ENCODE measurements at regions not wholly inside any gene's neighbourhood (a gene's known extent, or its start where the extent isn't known, plus 50 kb on each side); places are given as distances from the start of the nearest gene placed in this dataset.

- no peak overlapping the region for H3K4me3 ChIP-seq (replicated peaks in 1 of 2; ENCODE audit: low read depth in 2 of 2, low read length in 2 of 2)
- TF ChIP-seq, protein P1, sequence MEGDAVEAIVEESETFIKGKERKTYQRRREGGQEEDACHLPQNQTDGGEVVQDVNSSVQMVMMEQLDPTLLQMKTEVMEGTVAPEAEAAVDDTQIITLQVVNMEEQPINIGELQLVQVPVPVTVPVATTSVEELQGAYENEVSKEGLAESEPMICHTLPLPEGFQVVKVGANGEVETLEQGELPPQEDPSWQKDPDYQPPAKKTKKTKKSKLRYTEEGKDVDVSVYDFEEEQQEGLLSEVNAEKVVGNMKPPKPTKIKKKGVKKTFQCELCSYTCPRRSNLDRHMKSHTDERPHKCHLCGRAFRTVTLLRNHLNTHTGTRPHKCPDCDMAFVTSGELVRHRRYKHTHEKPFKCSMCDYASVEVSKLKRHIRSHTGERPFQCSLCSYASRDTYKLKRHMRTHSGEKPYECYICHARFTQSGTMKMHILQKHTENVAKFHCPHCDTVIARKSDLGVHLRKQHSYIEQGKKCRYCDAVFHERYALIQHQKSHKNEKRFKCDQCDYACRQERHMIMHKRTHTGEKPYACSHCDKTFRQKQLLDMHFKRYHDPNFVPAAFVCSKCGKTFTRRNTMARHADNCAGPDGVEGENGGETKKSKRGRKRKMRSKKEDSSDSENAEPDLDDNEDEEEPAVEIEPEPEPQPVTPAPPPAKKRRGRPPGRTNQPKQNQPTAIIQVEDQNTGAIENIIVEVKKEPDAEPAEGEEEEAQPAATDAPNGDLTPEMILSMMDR (IDR thresholded peaks at IDR 0.05; ENCODE audit: low read depth, low read length) = no peak
- no peak for DNase-seq (ENCODE audit: low read depth in 2 of 2)
Observed at GRCh38 chr10:9274206-9274755, 1219.8 kb downstream of the GATA3 start.

GRCh38 chr10:9275861-9276260 lies 1221.4 kb downstream of the GATA3 start:
- TF ChIP-seq, protein P1 (IDR thresholded peaks at IDR 0.05; ENCODE audit: low read depth, low read length) = no peak
- DNase-seq (ENCODE audit: low read depth in 2 of 2) = no peak
- no peak overlapping the region for H3K4me3 ChIP-seq (replicated peaks in 1 of 2; ENCODE audit: low read depth in 2 of 2, low read length in 2 of 2)

DNA sequence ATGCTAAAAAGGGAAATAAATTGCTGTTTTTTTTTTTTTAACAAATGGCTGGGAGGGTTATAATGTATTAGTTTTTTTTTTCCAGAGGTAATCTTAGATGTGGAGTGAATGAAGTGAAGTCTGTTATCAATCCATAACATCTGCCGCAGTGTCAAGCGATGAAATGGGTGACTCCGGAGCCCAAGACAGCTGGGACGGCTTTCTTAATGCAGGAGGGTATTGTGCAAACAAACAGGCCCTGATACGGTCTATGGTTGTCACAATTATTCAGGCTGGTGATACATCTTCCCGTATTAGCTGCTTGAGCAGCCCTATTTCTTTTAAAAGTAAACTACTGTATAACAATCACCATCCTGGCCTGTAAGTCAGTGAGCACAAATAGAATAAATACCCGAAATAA lies 1231.2 kb downstream of the GATA3 start:
- H3K4me3 ChIP-seq (replicated peaks in 1 of 2; ENCODE audit: low read depth in 2 of 2, low read length in 2 of 2) = no peak overlapping the region
- TF ChIP-seq, protein P1 (IDR thresholded peaks at IDR 0.05; ENCODE audit: low read depth, low read length) = no peak

GRCh38 chr10:9289811-9290210 lies 1235.3 kb downstream of the GATA3 start:
- TF ChIP-seq, protein P1 (IDR thresholded peaks at IDR 0.05; ENCODE audit: low read depth, low read length) = no peak
- no peak overlapping the region for H3K4me3 ChIP-seq (replicated peaks in 1 of 2; ENCODE audit: low read depth in 2 of 2, low read length in 2 of 2)
- DNase-seq (ENCODE audit: low read depth in 2 of 2) = no peak

More for the DNA sequence above, 1231.2 kb downstream of the GATA3 start:
- no peak for DNase-seq (ENCODE audit: low read depth in 2 of 2)

- DNase-seq (ENCODE audit: low read depth in 2 of 2) = no peak
- H3K4me3 ChIP-seq (replicated peaks in 1 of 2; ENCODE audit: low read depth in 2 of 2, low read length in 2 of 2) = no peak overlapping the region
- TF ChIP-seq, protein P1 (IDR thresholded peaks at IDR 0.05; ENCODE audit: low read depth, low read length) = no peak
Observed at GRCh38 chr10:9291081-9291480, 1236.6 kb downstream of the GATA3 start.

GRCh38 chr10:9294132-9294663 lies 1239.7 kb downstream of the GATA3 start:
- H3K4me3 ChIP-seq (replicated peaks in 1 of 2; ENCODE audit: low read depth in 2 of 2, low read length in 2 of 2) = no peak overlapping the region
- DNase-seq (ENCODE audit: low read depth in 2 of 2) = no peak
- TF ChIP-seq, protein P1 (IDR thresholded peaks at IDR 0.05; ENCODE audit: low read depth, low read length) = no peak

- H3K4me3 ChIP-seq (replicated peaks in 1 of 2; ENCODE audit: low read depth in 2 of 2, low read length in 2 of 2) = no peak overlapping the region
- DNase-seq (ENCODE audit: low read depth in 2 of 2) = no peak
- TF ChIP-seq, protein P1 (IDR thresholded peaks at IDR 0.05; ENCODE audit: low read depth, low read length) = no peak
Observed at GRCh38 chr10:9294865-9295264, 1240.4 kb downstream of the GATA3 start.
